PFSK-1 (cell line): ENCODE measurements at regions not wholly inside any gene's neighbourhood (a gene's known extent, or its start where the extent isn't known, plus 50 kb on each side); places are given as distances from the start of the nearest gene placed in this dataset.

ENCODE experiments used
- FOXP2 ChIP-seq: optimal IDR thresholded peaks from 2 replicates; pipeline ENCODE3; 2011; ENCODE audit warnings: borderline replicate concordance, control low read depth, inconsistent platforms; ENCODE audit not compliant: insufficient read depth; ENCODE audit errors: extremely low read length, extremely low read depth
- POLR2AphosphoS5 ChIP-seq: IDR thresholded peaks from 2 replicates; pipeline ENCODE4 v1.6.1; 2012; ENCODE audit warnings: low read depth, mild to moderate bottlenecking, control low read depth, low read length, moderate library complexity
- SIN3A ChIP-seq: IDR thresholded peaks from 2 replicates; pipeline ENCODE4 v1.6.1; 2012; ENCODE audit warnings: mild to moderate bottlenecking, low read length, moderate library complexity, borderline replicate concordance; ENCODE audit not compliant: insufficient read depth
- TAF1 ChIP-seq: IDR thresholded peaks from 2 replicates; pipeline ENCODE4 v1.6.1; 2012; ENCODE audit warnings: low read length, control low read depth, borderline replicate concordance; ENCODE audit not compliant: insufficient read depth
- TF ChIP-seq, protein P1 (sequence below), 2 experiments: IDR thresholded peaks; 2 replicates each; pipeline versions ENCODE4 v1.6.1 to v1.8.0; 2011 to 2012; ENCODE audit warnings: low read depth in 2 of 2, low read length in 2 of 2, control low read depth in 1 of 2, inconsistent platforms in 1 of 2, mild to moderate bottlenecking in 1 of 2, moderate library complexity in 1 of 2; ENCODE audit not compliant: insufficient read depth in 1 of 2

DNA sequence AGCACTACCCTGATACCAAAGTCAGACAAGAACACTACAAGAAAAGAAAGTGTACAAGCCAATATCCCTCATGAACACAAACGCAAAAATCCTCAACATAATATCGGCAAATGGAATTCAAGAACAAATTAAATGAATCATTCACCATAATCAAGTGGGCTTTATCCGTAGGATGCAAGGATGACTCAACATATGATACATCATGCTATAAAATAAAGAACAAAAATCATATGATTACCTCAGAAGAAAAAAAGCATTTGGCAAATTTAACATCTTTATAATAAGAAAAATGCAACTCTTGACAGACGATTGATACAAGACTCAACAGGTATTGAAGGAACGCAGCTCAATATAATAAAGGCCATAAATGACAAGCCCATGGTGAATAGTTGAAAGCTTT is 843.9 kb downstream of the FRK start:
- TF ChIP-seq SIN3A (no peak), POLR2AphosphoS5 (no peak), TAF1 (no peak), FOXP2 (no peak)
- TF ChIP-seq, protein P1, sequence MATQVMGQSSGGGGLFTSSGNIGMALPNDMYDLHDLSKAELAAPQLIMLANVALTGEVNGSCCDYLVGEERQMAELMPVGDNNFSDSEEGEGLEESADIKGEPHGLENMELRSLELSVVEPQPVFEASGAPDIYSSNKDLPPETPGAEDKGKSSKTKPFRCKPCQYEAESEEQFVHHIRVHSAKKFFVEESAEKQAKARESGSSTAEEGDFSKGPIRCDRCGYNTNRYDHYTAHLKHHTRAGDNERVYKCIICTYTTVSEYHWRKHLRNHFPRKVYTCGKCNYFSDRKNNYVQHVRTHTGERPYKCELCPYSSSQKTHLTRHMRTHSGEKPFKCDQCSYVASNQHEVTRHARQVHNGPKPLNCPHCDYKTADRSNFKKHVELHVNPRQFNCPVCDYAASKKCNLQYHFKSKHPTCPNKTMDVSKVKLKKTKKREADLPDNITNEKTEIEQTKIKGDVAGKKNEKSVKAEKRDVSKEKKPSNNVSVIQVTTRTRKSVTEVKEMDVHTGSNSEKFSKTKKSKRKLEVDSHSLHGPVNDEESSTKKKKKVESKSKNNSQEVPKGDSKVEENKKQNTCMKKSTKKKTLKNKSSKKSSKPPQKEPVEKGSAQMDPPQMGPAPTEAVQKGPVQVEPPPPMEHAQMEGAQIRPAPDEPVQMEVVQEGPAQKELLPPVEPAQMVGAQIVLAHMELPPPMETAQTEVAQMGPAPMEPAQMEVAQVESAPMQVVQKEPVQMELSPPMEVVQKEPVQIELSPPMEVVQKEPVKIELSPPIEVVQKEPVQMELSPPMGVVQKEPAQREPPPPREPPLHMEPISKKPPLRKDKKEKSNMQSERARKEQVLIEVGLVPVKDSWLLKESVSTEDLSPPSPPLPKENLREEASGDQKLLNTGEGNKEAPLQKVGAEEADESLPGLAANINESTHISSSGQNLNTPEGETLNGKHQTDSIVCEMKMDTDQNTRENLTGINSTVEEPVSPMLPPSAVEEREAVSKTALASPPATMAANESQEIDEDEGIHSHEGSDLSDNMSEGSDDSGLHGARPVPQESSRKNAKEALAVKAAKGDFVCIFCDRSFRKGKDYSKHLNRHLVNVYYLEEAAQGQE (IDR thresholded peaks at IDR 0.05; ENCODE audit: insufficient read depth in 1 of 2, low read depth in 2 of 2, low read length in 2 of 2) = no peak
